DOHH2 (cell line): ENCODE measurements at regions not wholly inside any gene's neighbourhood (a gene's known extent, or its start where the extent isn't known, plus 50 kb on each side); places are given as distances from the start of the nearest gene placed in this dataset.

Experiments used
- H3F3A ChIP-seq: fragments of 200-600 bp; sonication (generic), shearing (Covaris generic); 2 replicates; pipeline ENCODE4 v1.6.0; 2016; ENCODE audit warnings: antibody characterized with exemption, mild to moderate bottlenecking; ENCODE audit not compliant: control insufficient read depth, insufficient read depth
- H3K27ac ChIP-seq: fragments of 200-600 bp; sonication (generic); 2 replicates; pipeline ENCODE4 v1.5.1; 2014; ENCODE audit warnings: low read depth, mild to moderate bottlenecking, low read length, moderate library complexity
- H3K27me3 ChIP-seq: fragments of 200-600 bp; sonication (generic); 2 replicates; pipeline ENCODE4 v1.6.1; 2014; ENCODE audit warnings: mild to moderate bottlenecking, low read length, mixed read lengths; ENCODE audit not compliant: control insufficient read depth
- H3K36me3 ChIP-seq: fragments of 200-600 bp; sonication (generic); 2 replicates; pipeline ENCODE4 v1.6.1; 2014; ENCODE audit warnings: mild to moderate bottlenecking, low read length, moderate library complexity, mixed read lengths; ENCODE audit not compliant: control insufficient read depth
- H3K4me1 ChIP-seq: fragments of 200-600 bp; sonication (generic); 2 replicates; pipeline ENCODE4 v1.6.1; 2014; ENCODE audit warnings: mild to moderate bottlenecking, low read length, mixed read lengths; ENCODE audit not compliant: control insufficient read depth
- H3K4me2 ChIP-seq: fragments of 200-600 bp; sonication (generic); 2 replicates; pipeline ENCODE4 v1.6.0; 2014; ENCODE audit warnings: mild to moderate bottlenecking, low read length, moderate library complexity
- H3K4me3 ChIP-seq: fragments of 200-600 bp; sonication (generic); 2 replicates; pipeline ENCODE4 v1.5.1; 2014; ENCODE audit warnings: mild to moderate bottlenecking, low read length, mixed read lengths
- H3K79me2 ChIP-seq: fragments of 200-600 bp; sonication (generic); 2 replicates; pipeline ENCODE4 v1.6.1; 2014; ENCODE audit warnings: mild to moderate bottlenecking, low read length, mixed read lengths; ENCODE audit not compliant: control insufficient read depth
- H3K9me2 ChIP-seq: fragments of 200-600 bp; sonication (generic); replicated peaks from 2 replicates; pipeline ENCODE4 v1.6.1; 2014; ENCODE audit warnings: mild to moderate bottlenecking, low read length, mixed read lengths; ENCODE audit not compliant: control insufficient read depth
- H3K9me3 ChIP-seq: fragments of 200-600 bp; sonication (generic); 2 replicates; pipeline ENCODE4 v1.6.1; 2014; ENCODE audit warnings: antibody characterized with exemption, low read length, mixed read lengths; ENCODE audit not compliant: control insufficient read depth, insufficient read depth
- H4K20me1 ChIP-seq: fragments of 200-600 bp; sonication (generic); 2 replicates; pipeline ENCODE4 v1.6.0; 2014; ENCODE audit warnings: low read depth, mild to moderate bottlenecking, antibody characterized with exemption, low read length, moderate library complexity; ENCODE audit not compliant: control insufficient read depth, insufficient read depth
- CTCF ChIP-seq: fragments of 200-600 bp; sonication (generic); IDR thresholded peaks from one replicate; pipeline ENCODE4 v1.5.1; 2014; ENCODE audit warnings: antibody characterized with exemption, mild to moderate bottlenecking, low read depth, low read length; ENCODE audit not compliant: poor library complexity, severe bottlenecking
- EZH2phosphoT487 ChIP-seq: fragments of 200-600 bp; sonication (generic); IDR thresholded peaks from 2 replicates; pipeline ENCODE4 v1.6.1; 2017; ENCODE audit warnings: borderline replicate concordance, mild to moderate bottlenecking, antibody characterized with exemption, low read length, moderate library complexity, mixed read lengths

- no peaks in the 10 kb centered on the region for H3K9me2 ChIP-seq
- no peaks in the 10 kb centered on the region for H4K20me1 ChIP-seq
- TF ChIP-seq EZH2phosphoT487 (no peak), CTCF (no peak)
- H3K79me2 ChIP-seq = no peaks in the 10 kb centered on the region
- no peaks in the 10 kb centered on the region for H3K27me3 ChIP-seq
- H3K4me2 ChIP-seq = no peak overlapping the region
- no peaks in the 10 kb centered on the region for H3K9me3 ChIP-seq
- no peaks in the 10 kb centered on the region for H3F3A ChIP-seq
- H3K4me1 ChIP-seq = no peaks in the 10 kb centered on the region
- H3K36me3 ChIP-seq = no peaks in the 10 kb centered on the region
- H3K4me3 ChIP-seq = no peak overlapping the region
- H3K27ac ChIP-seq = no peak overlapping the region
These were observed 422.5 kb upstream of the MARCKS start for GRCh38 chr6:113434641-113435040.

GRCh38 chr6:113437566-113437965 lies 419.6 kb upstream of the MARCKS start:
- no peak overlapping the region for H3K4me3 ChIP-seq
- H3F3A ChIP-seq = no peaks in the 10 kb centered on the region
- H3K4me2 ChIP-seq = no peak overlapping the region
- H3K27ac ChIP-seq = no peak overlapping the region
- H3K9me3 ChIP-seq = no peaks in the 10 kb centered on the region
- TF ChIP-seq EZH2phosphoT487 = no peak
- no peak for TF ChIP-seq CTCF
- H3K4me1 ChIP-seq = no peaks in the 10 kb centered on the region
- no peaks in the 10 kb centered on the region for H4K20me1 ChIP-seq
- H3K36me3 ChIP-seq = no peaks in the 10 kb centered on the region
- H3K79me2 ChIP-seq = no peaks in the 10 kb centered on the region
- H3K27me3 ChIP-seq = no peaks in the 10 kb centered on the region
- H3K9me2 ChIP-seq = no peaks in the 10 kb centered on the region

- H3F3A ChIP-seq = no peaks in the 10 kb centered on the region
- no peaks in the 10 kb centered on the region for H3K79me2 ChIP-seq
- no peak overlapping the region for H3K4me2 ChIP-seq
- no peaks in the 10 kb centered on the region for H3K27me3 ChIP-seq
- H3K9me2 ChIP-seq = no peaks in the 10 kb centered on the region
- H3K27ac ChIP-seq = no peak overlapping the region
- no peaks in the 10 kb centered on the region for H3K4me1 ChIP-seq
- no peaks in the 10 kb centered on the region for H3K36me3 ChIP-seq
- no peak overlapping the region for H3K4me3 ChIP-seq
- TF ChIP-seq EZH2phosphoT487 = no peak
- TF ChIP-seq CTCF = no peak
- H3K9me3 ChIP-seq = no peaks in the 10 kb centered on the region
- no peaks in the 10 kb centered on the region for H4K20me1 ChIP-seq
These were observed 417.3 kb upstream of the MARCKS start for GRCh38 chr6:113439866-113440265.

GRCh38 chr6:113442040-113442439 lies 415.1 kb upstream of the MARCKS start:
- no peak overlapping the region for H3K4me2 ChIP-seq
- no peaks in the 10 kb centered on the region for H3K9me3 ChIP-seq
- no peaks in the 10 kb centered on the region for H3K27me3 ChIP-seq
- H3K4me3 ChIP-seq = no peak overlapping the region
- H3K79me2 ChIP-seq = no peaks in the 10 kb centered on the region
- no peaks in the 10 kb centered on the region for H3K36me3 ChIP-seq
- no peaks in the 10 kb centered on the region for H3K9me2 ChIP-seq
- TF ChIP-seq EZH2phosphoT487 (no peak), CTCF (no peak)
- no peaks in the 10 kb centered on the region for H3K4me1 ChIP-seq
- H3F3A ChIP-seq = no peaks in the 10 kb centered on the region
- H4K20me1 ChIP-seq = no peaks in the 10 kb centered on the region
- no peak overlapping the region for H3K27ac ChIP-seq
